Naive thymus-derived CD4-positive, alpha-beta T cell (primary cell): ENCODE measurements at regions not wholly inside any gene's neighbourhood (a gene's known extent, or its start where the extent isn't known, plus 50 kb on each side); places are given as distances from the start of the nearest gene placed in this dataset.

Experiments used
- ATAC-seq: fragments of 150-1000 bp; cut with Tn5 transposase; 2 replicates; pipeline ENCODE4 v1.10.0; 2021; ENCODE audit warnings: mild to moderate bottlenecking, moderate library complexity
- CTCF ChIA-PET: fragments of 350-600 bp; sonication (Branson Sonifier 250); formaldehyde crosslinking; loops from one replicate; lab custom pipeline; 2021; ENCODE audit warnings: antibody characterized with exemption; lab: Charles Lee
- POLR2A ChIA-PET: fragments of 350-600 bp; sonication (Branson Sonifier 250); formaldehyde crosslinking; loops from one replicate; lab custom pipeline; 2021; ENCODE audit warnings: antibody characterized with exemption, inconsistent platforms; lab: Charles Lee
- DNase-seq, 9 donors: peaks; one replicate each; pipeline versions ENCODE4 v3.0.0 to v3.0.0-alpha.2; 2020 to 2022; ENCODE audit warnings: mixed read lengths in 1 of 9
- H3K27ac ChIP-seq: one replicate; pipeline ENCODE4 v1.7.0; 2013; ENCODE audit warnings: mild to moderate bottlenecking, low read depth, low read length, moderate library complexity
- H3K27me3 ChIP-seq, 2 donors: one replicate each; pipeline ENCODE4 v1.7.0; 2013; ENCODE audit warnings: low read length in 2 of 2, mild to moderate bottlenecking in 2 of 2, moderate library complexity in 2 of 2; ENCODE audit not compliant: control insufficient read depth in 2 of 2, insufficient read depth in 2 of 2
- H3K36me3 ChIP-seq, 3 experiments: 1 replicate in 2 of 3; 2 replicates in 1 of 3; pipeline ENCODE4 v1.7.0; 2013; ENCODE audit warnings: low read length in 3 of 3, mild to moderate bottlenecking in 3 of 3, moderate library complexity in 1 of 3; ENCODE audit not compliant: insufficient read depth in 3 of 3, control insufficient read depth in 2 of 3
- H3K4me1 ChIP-seq, 2 donors: one replicate each; pipeline ENCODE4 v1.7.0; 2013; ENCODE audit warnings: low read length in 2 of 2, mild to moderate bottlenecking in 2 of 2, moderate library complexity in 1 of 2; ENCODE audit not compliant: control insufficient read depth in 2 of 2, insufficient read depth in 2 of 2
- H3K4me3 ChIP-seq: 2 replicates; pipeline ENCODE4 v1.7.0; 2013; ENCODE audit warnings: mild to moderate bottlenecking, low read length
- H3K9me3 ChIP-seq, 3 experiments: 1 replicate in 2 of 3; 2 replicates in 1 of 3; pipeline ENCODE4 v1.7.0; 2013; ENCODE audit warnings: low read length in 3 of 3; ENCODE audit not compliant: control insufficient read depth in 2 of 3
- H3K27ac Mint-ChIP-seq, 9 donors: one replicate each; pipeline ENCODE4 v1.8.0; 2020 to 2022; ENCODE audit warnings: mixed read lengths in 9 of 9, mild to moderate bottlenecking in 8 of 9, moderate library complexity in 5 of 9, inconsistent platforms in 2 of 9
- H3K27me3 Mint-ChIP-seq, 5 donors: one replicate each; pipeline ENCODE4 v1.8.0; 2021 to 2022; ENCODE audit warnings: mixed read lengths in 5 of 5, mild to moderate bottlenecking in 1 of 5
- H3K36me3 Mint-ChIP-seq, 5 donors: one replicate each; pipeline ENCODE4 v1.8.0; 2020 to 2022; ENCODE audit warnings: mixed read lengths in 5 of 5, mild to moderate bottlenecking in 3 of 5, inconsistent platforms in 1 of 5
- H3K4me1 Mint-ChIP-seq, 7 donors: one replicate each; pipeline ENCODE4 v1.8.0; 2020 to 2022; ENCODE audit warnings: mixed read lengths in 7 of 7, mild to moderate bottlenecking in 3 of 7, inconsistent platforms in 1 of 7
- H3K4me3 Mint-ChIP-seq, 10 donors: one replicate each; pipeline ENCODE4 v1.8.0; 2020 to 2022; ENCODE audit warnings: mild to moderate bottlenecking in 10 of 10, mixed read lengths in 10 of 10, moderate library complexity in 6 of 10, inconsistent platforms in 2 of 10
- H3K9me3 Mint-ChIP-seq, 11 donors: one replicate each; pipeline ENCODE4 v1.8.0; 2020 to 2022; ENCODE audit warnings: mixed read lengths in 11 of 11, mild to moderate bottlenecking in 4 of 11, inconsistent platforms in 1 of 11, moderate library complexity in 1 of 11
- intact Hi-C, 2 donors: fragments of 100-400 bp; cut with micrococcal nuclease; formaldehyde crosslinking; loops; one replicate each; pipeline ENCODE4 v1.15.1; 2023

DNA sequence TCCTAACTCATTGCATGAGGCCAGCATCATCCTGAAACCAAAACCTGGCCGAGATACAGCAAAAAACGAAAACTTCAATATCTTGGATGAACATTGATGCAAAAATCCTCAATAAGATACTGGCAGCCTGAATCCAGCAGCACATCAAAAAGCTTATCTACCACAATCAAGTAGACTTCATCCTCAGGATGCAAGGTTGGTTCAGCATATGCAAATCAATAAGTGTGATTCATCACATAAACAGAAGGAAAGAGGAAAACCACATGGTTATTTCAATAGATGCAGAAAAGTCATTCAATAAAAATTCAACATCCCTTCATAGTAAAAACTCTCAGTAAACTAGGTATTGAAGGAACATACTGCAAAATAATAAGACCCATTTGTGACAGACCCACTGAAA lies 56.5 kb upstream of the PPFIA2 start:
- Mint-ChIP-seq H3K27ac (no peak overlapping the region), H3K9me3 (peaks cover 0 to 10% (median 3%) of the 10 kb centered on the region in 11 donors), H3K4me1 (peaks cover 0 to 7% (median 4%) of the 10 kb centered on the region in 7 donors), H3K27me3 (peaks cover 0 to 10% (median 3%) of the 10 kb centered on the region in 5 donors), H3K4me3 (no peak overlapping the region), H3K36me3 (peaks cover 0 to 5% (median 0%) of the 10 kb centered on the region in 5 donors)
- intact Hi-C loops: no loop called here
- no peaks in the 10 kb centered on the region for H3K4me1 ChIP-seq
- no peaks in the 10 kb centered on the region for H3K36me3 ChIP-seq
- POLR2A ChIA-PET: no interaction called here
- CTCF ChIA-PET: no interaction called here
- no peaks in the 10 kb centered on the region for H3K27me3 ChIP-seq
- DNase-seq (no peak), ATAC-seq (no peak)
- no peak overlapping the region for H3K27ac ChIP-seq
- H3K9me3 ChIP-seq: no peaks in the 10 kb centered on the region
- no peak overlapping the region for H3K4me3 ChIP-seq

DNA sequence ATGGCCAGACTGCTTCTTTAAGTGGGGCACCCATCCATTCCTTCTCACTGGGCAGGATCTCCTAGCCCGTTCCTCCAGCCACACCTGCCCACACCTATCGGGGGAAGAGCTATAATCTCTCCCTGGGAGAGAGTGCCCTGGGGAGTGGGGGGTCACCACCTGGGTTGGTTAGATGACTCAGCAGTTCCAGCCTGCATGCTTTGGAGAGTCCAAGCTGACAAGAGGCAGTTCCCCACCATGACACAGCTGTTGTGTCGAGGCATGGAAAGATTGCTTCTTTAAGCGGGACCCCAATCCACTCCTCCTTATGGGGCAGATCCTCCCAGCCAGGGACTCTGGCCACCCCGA lies 52.6 kb upstream of the PPFIA2 start:
- DNase-seq (no peak), ATAC-seq (no peak)
- peaks cover 0 to 10% (median 3%) of the 10 kb centered on the region in 5 donors for H3K27me3 Mint-ChIP-seq
- H3K4me1 Mint-ChIP-seq: peaks cover 0 to 14% (median 11%) of the 10 kb centered on the region in 7 donors
- Histone ChIP-seq H3K27me3 (no peaks in the 10 kb centered on the region), H3K9me3 (no peaks in the 10 kb centered on the region), H3K27ac (no peak overlapping the region), H3K4me1 (no peaks in the 10 kb centered on the region), H3K36me3 (no peaks in the 10 kb centered on the region), H3K4me3 (no peak overlapping the region)
- ChIA-PET POLR2A (no interaction called here), CTCF (no interaction called here)
- no peak overlapping the region for H3K27ac Mint-ChIP-seq
- intact Hi-C loops: no loop called here
- H3K9me3 Mint-ChIP-seq: peaks cover 0 to 10% (median 3%) of the 10 kb centered on the region in 11 donors
- H3K36me3 Mint-ChIP-seq: peaks cover 0 to 5% (median 0%) of the 10 kb centered on the region in 5 donors
- no peak overlapping the region for H3K4me3 Mint-ChIP-seq

DNA sequence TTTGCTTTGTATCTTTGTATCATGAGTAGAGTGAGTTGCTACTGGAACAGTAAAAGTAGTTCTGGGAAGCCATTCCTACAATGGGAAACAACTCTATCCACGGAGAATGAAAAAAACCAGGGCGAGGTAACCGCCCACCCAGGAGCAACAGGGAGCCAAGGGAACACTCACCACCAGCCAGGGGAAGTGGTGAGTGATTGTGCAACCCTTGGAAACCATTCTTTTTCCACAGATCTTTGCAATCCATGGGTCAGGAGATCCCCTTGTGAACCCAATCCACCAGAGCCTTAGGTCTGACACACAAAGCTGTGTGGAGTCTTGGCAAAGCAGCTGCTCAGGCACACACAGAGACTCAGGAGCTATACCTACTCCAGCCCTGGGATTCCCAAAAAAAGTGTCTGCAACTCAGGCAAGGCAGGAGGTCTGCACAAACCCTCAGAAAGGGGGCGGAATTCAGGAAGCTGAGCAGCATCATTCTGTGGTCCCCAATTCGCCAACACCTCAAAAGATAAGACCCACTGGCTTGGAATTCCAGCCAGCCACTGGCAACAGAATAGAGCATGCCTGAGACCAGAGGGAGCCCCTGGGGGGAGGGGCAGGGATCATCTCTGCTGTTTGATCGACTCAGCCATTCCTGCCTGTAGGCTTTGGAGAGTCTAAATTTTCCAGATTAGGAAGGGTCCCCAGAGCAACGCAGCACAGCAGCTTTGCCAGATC lies 52.1 kb upstream of the PPFIA2 start:
- ChIA-PET POLR2A (no interaction called here), CTCF (no interaction called here)
- no peak overlapping the region for H3K4me3 ChIP-seq

DNA sequence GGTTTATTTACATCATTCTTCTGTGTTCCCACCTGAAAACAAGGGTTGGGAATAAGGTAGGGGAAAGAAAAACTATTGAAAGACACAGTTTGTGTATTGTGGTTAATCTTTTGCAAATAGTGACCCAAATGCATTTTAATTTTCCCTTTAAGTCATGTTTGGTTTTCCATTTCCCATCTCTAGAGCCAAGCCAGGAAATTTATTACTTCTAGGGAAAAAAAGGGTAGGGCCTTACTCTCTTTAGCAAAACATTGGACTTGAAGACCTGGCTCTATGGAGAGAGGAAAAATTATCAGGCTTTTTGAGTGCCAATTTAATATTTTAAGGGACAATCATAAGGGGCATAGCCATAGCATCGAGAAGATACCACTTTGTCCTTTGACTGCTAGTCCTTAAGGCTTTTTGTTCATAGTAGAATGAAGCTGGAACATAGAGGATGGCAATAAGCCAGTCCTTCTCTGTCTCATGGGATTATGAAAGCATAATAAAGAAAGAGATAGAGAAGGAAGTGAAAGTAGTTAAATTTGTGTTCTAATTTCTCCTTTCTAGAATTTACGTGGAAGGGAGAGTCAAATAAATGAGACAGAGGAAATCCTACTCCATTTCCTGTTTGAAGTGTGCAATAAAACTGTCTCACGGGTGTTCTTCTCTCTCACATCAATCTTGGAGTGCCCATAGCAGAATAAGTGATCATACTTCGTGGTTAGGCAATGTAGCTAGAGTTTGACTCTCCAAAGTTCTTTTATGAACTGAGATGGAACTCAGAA lies 50.9 kb upstream of the PPFIA2 start:
- H3K27ac Mint-ChIP-seq: no peak overlapping the region
- H3K9me3 ChIP-seq: no peaks in the 10 kb centered on the region
- peaks cover 0 to 5% (median 0%) of the 10 kb centered on the region in 5 donors for H3K36me3 Mint-ChIP-seq
- H3K27me3 Mint-ChIP-seq: peaks cover 0 to 10% (median 0%) of the 10 kb centered on the region in 5 donors
- no peaks in the 10 kb centered on the region for H3K27me3 ChIP-seq
- intact Hi-C loops: no loop called here
- peaks cover 0 to 10% (median 3%) of the 10 kb centered on the region in 11 donors for H3K9me3 Mint-ChIP-seq
- H3K4me1 ChIP-seq: no peaks in the 10 kb centered on the region
- no peak overlapping the region for H3K27ac ChIP-seq
- H3K4me3 Mint-ChIP-seq: peak overlapping the region in 3 of 10 donors; percentile 5 to 20 (median 17)
- ChIA-PET POLR2A (no interaction called here), CTCF (no interaction called here)
- H3K4me3 ChIP-seq: no peak overlapping the region
- ATAC-seq: peak; percentile 38
- no peaks in the 10 kb centered on the region for H3K36me3 ChIP-seq
- DNase-seq: peak in 1 of 9 donors; percentile 4
- H3K4me1 Mint-ChIP-seq: peaks cover 0 to 12% (median 6%) of the 10 kb centered on the region in 7 donors

More for the DNA sequence above, 52.1 kb upstream of the PPFIA2 start:
- no peak for ATAC-seq
- Histone ChIP-seq H3K4me1 (no peaks in the 10 kb centered on the region), H3K27ac (no peak overlapping the region), H3K9me3 (no peaks in the 10 kb centered on the region), H3K36me3 (no peaks in the 10 kb centered on the region), H3K27me3 (no peaks in the 10 kb centered on the region)
- H3K27me3 Mint-ChIP-seq: peaks cover 0 to 10% (median 3%) of the 10 kb centered on the region in 5 donors
- H3K27ac Mint-ChIP-seq: no peak overlapping the region
- peaks cover 0 to 14% (median 11%) of the 10 kb centered on the region in 7 donors for H3K4me1 Mint-ChIP-seq
- H3K9me3 Mint-ChIP-seq: peaks cover 0 to 10% (median 3%) of the 10 kb centered on the region in 11 donors
- DNase-seq: no peak
- peaks cover 0 to 5% (median 0%) of the 10 kb centered on the region in 5 donors for H3K36me3 Mint-ChIP-seq
- no peak overlapping the region for H3K4me3 Mint-ChIP-seq
- intact Hi-C loops: no loop called here

DNA sequence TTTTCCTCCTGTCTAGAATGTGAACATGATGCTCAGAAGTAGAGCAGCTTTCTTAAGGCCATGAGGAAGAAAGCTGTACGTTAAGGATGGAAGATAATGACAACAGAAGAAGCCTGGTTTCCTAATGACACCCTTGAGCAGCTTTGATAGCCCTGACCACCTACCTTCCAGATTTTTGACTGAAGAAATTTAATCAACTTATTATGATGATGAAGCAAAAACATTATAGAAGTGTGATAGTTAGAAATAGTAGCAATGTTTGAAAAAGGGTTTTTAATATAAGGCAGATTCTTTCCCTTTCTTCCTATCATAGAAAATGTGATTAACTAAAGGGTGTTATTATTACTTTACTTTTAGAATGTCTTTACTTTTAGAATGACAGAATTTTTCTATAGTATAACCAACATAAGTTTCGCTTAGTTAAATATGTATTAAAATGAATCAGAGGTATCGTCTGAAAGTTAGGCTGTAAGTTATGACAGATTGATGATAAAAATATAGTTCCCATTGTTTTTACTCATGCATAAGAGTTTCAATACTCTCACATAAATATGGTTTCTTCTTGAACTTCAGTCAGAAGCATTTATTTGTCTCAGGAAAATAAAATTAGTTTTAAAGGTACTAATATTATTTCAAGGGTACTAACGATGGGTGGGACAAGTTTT lies 50.1 kb upstream of the PPFIA2 start:
- H3K27me3 ChIP-seq: no peaks in the 10 kb centered on the region
- peaks cover 0 to 10% (median 0%) of the 10 kb centered on the region in 5 donors for H3K27me3 Mint-ChIP-seq
- no peak overlapping the region for H3K27ac Mint-ChIP-seq
- ChIA-PET POLR2A (no interaction called here), CTCF (no interaction called here)
- H3K4me1 ChIP-seq: no peaks in the 10 kb centered on the region
- ATAC-seq (no peak), DNase-seq (no peak)
- H3K36me3 Mint-ChIP-seq: peaks cover 0 to 5% (median 0%) of the 10 kb centered on the region in 5 donors
- peaks cover 0 to 10% (median 3%) of the 10 kb centered on the region in 11 donors for H3K9me3 Mint-ChIP-seq
- H3K4me3 ChIP-seq: no peak overlapping the region
- no peaks in the 10 kb centered on the region for H3K9me3 ChIP-seq
- peaks cover 0 to 12% (median 6%) of the 10 kb centered on the region in 7 donors for H3K4me1 Mint-ChIP-seq
- no peaks in the 10 kb centered on the region for H3K36me3 ChIP-seq
- intact Hi-C loops: no loop called here
- H3K27ac ChIP-seq: no peak overlapping the region
- no peak overlapping the region for H3K4me3 Mint-ChIP-seq
